Omental fat pad (tissue), 3 donors: ENCODE measurements at regions not wholly inside any gene's neighbourhood (a gene's known extent, or its start where the extent isn't known, plus 50 kb on each side); places are given as distances from the start of the nearest gene placed in this dataset.

Experiments
- ATAC-seq: fragments of 150-250 bp; one replicate; pipeline ENCODE4 v1.9.1; 2016; ENCODE audit warnings: mild to moderate bottlenecking, moderate library complexity; ENCODE audit not compliant: low FRiP score
- DNase-seq: peaks from one replicate; pipeline ENCODE4 v3.0.0-alpha.2; 2019; ENCODE audit warnings: low spot score
- TF ChIP-seq, protein P1 (sequence below), 3 donors: fragments of 450-650 bp; IDR thresholded peaks; one replicate each; pipeline ENCODE4 v1.5.1; 2016 to 2017; ENCODE audit warnings: antibody characterized with exemption in 3 of 3, mild to moderate bottlenecking in 3 of 3, moderate library complexity in 2 of 3

DNA sequence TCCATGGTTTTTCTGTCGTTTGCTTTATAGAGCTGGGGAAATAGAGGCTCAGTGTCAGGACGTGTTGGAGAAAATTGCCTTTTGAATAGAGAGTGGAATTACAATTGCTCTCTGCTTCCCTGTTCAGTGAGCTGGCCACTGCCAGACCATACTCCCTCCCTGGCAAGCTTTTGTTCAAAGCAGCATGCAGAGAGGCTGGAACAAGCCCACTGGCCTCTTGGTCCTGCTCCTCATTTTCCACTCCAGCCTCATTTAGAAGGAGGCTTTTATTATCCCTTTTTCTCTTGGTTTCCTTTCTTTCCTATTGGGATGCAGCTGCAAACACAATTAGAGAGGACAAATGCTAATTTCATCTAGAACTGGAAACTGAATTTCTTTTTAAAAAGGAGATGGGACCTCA, 302.2 kb upstream of the PODXL start:
- DNase-seq (no peak), ATAC-seq (no peak)
- TF ChIP-seq, protein P1, sequence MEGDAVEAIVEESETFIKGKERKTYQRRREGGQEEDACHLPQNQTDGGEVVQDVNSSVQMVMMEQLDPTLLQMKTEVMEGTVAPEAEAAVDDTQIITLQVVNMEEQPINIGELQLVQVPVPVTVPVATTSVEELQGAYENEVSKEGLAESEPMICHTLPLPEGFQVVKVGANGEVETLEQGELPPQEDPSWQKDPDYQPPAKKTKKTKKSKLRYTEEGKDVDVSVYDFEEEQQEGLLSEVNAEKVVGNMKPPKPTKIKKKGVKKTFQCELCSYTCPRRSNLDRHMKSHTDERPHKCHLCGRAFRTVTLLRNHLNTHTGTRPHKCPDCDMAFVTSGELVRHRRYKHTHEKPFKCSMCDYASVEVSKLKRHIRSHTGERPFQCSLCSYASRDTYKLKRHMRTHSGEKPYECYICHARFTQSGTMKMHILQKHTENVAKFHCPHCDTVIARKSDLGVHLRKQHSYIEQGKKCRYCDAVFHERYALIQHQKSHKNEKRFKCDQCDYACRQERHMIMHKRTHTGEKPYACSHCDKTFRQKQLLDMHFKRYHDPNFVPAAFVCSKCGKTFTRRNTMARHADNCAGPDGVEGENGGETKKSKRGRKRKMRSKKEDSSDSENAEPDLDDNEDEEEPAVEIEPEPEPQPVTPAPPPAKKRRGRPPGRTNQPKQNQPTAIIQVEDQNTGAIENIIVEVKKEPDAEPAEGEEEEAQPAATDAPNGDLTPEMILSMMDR (IDR thresholded peaks at IDR 0.05) = no peak

DNA sequence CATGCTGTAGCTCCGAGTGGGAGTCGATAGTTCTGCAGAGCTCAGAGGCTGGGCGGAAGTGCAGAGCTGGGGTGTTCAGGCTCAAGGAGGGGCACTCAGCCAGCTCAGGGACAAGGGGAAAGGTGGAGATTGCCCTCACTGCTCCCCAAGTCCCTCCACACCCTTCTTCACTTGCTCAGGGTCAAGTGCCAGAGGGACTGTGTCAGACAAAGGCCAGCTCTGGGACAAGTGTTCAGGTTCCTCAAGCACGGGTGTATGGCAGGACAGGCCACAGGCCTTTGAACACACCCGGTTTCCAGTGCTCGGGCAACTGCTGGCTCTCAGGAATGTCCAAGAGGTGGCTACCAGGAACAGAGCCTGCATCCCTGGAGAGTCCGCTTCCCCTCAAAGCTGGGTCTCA, 293.0 kb upstream of the PODXL start:
- no peak for ATAC-seq
- no peak for DNase-seq
- TF ChIP-seq, protein P1 (IDR thresholded peaks at IDR 0.05) = no peak

DNA sequence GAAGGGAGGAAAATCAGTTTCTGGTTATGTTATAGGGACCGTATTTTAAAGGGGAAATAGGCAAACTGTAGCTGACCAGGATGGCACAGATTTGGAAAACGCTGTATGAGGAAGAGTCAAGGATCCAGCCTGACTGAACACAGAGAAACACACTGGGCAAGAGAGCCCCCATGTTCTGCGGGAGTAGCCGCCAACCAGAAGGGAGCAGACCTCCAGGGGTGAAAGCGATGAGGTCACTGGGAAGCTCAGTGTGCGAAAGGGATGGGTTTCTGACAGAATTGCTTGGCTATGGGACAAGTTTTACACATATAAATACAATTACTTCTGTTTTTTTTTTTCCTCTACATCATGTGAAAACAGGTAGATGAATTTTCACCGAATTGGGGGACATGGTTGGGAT, 291.6 kb upstream of the PODXL start:
- ATAC-seq = no peak
- TF ChIP-seq, protein P1 (IDR thresholded peaks at IDR 0.05) = no peak
- no peak for DNase-seq

DNA sequence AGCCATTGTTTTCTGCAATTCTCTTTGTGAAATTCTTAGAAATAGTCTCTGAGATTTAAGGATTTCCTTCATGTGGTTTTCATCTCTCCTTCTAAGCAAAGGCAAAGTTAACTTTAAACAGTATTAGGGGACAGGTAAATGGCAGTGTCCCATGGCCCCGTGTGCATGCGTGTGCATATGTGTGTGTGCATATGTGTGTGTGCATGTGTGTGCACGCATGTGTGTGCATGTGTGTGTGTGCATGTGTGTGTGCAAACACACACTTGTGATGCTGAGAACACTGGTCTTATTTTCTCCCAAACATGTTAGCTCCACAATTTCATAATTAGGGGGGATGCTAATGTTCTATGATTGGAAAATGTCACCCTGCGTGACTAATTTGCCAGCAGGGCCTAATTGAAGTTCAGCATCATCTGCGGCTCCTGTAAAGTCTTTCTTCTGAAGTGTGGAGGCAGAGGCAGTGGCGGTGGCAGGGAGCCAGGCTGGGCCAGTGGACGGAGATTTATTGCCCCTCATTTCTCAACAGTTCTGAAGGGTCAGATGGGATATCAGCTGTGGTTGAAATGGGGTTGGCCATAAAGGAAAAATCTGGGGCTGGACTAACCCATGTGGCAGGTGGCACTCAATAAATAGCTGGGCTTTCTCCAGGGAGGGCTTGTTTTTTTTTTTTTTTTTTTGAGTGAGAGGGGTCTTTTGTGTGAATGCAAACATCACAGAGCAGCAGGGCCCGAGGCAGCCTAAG, 289.3 kb upstream of the PODXL start:
- no peak for DNase-seq
- no peak for ATAC-seq
- TF ChIP-seq, protein P1 (IDR thresholded peaks at IDR 0.05) = no peak

DNA sequence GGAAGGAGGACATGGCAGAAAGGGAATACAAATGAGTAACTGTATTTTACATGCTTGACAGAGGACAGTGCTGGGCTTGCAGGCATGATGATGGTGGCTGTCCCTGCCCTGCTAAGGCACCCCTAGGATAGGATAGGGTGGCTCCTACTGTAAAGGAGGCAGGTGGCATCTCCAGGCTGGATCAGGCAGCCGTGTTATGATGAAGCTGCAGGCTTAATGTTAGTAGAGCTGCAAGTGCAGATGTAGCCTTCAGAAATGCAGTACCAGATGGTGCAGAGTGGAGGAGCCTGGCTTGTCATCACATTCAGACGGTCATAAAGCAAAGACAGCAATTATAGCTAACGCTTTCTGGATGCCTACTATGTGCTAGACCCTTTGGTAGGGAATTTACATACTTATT, 287.9 kb upstream of the PODXL start:
- ATAC-seq (no peak), DNase-seq (no peak)
- TF ChIP-seq, protein P1 (IDR thresholded peaks at IDR 0.05) = no peak

DNA sequence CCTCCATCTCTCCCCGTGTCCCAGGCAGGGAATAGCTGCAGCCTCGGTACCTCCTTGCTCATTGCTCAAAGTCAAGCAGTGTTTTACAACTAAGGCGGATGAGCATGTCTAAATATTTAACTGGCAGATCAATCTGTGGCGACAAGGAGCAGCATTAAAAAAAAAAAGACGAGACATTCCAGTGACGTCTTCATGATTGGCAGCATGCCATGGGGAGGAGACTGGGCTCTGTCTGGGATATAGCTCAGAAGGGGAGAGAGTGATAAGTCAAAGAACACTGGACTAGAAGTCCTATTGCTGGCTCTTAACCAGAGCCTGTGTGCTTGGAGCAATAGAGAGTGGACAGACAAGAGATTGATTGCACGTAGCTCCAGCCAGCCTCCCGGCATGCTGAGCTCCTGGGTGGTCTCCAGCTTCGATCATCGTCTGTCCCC, 287.5 kb upstream of the PODXL start:
- ATAC-seq = no peak
- no peak for DNase-seq

More for the DNA sequence above, 287.5 kb upstream of the PODXL start:
- TF ChIP-seq, protein P1 (IDR thresholded peaks at IDR 0.05) = no peak
